Osteoblast (primary cell): ENCODE measurements at regions not wholly inside any gene's neighbourhood (a gene's known extent, or its start where the extent isn't known, plus 50 kb on each side); places are given as distances from the start of the nearest gene placed in this dataset.

Source experiments
- DNase-seq: peaks from one replicate; pipeline ENCODE4 v3.0.0; 2011; ENCODE audit warnings: low spot score, mixed read lengths; ENCODE audit not compliant: insufficient read length; ENCODE audit errors: missing footprints
- H2AFZ ChIP-seq: 2 replicates; pipeline ENCODE4 v1.6.0; 2011; ENCODE audit warnings: mild to moderate bottlenecking, low read length
- H3K27ac ChIP-seq: 2 replicates; pipeline ENCODE4 v1.5.1; 2011; ENCODE audit warnings: mild to moderate bottlenecking, low read depth, low read length, moderate library complexity
- H3K27me3 ChIP-seq: 2 replicates; pipeline ENCODE4 v1.6.0; 2012; ENCODE audit warnings: mild to moderate bottlenecking, control low read depth, inconsistent platforms, low read length, moderate library complexity; ENCODE audit not compliant: insufficient read depth
- H3K36me3 ChIP-seq: 2 replicates; pipeline ENCODE4 v1.5.1; 2011; ENCODE audit warnings: mild to moderate bottlenecking, low read length, control low read depth, moderate library complexity; ENCODE audit not compliant: insufficient read depth
- H3K4me1 ChIP-seq: 2 replicates; pipeline ENCODE4 v1.5.1; 2011; ENCODE audit warnings: mild to moderate bottlenecking, low read length, control low read depth, moderate library complexity; ENCODE audit not compliant: insufficient read depth
- H3K4me2 ChIP-seq: 2 replicates; pipeline ENCODE4 v1.6.0; 2011; ENCODE audit warnings: mild to moderate bottlenecking, low read length; ENCODE audit not compliant: insufficient read depth
- H3K4me3 ChIP-seq: fragments of 200-600 bp; sonication (generic); 3 replicates; pipeline ENCODE4 v1.5.1; 2012; ENCODE audit warnings: mild to moderate bottlenecking, low read length, inconsistent platforms; ENCODE audit not compliant: insufficient read depth
- H3K79me2 ChIP-seq: 2 replicates; pipeline ENCODE4 v1.6.0; 2012; ENCODE audit warnings: mild to moderate bottlenecking, low read length, control low read depth, inconsistent platforms; ENCODE audit not compliant: insufficient read depth
- H3K9me3 ChIP-seq: 2 replicates; pipeline ENCODE4 v1.5.1; 2011; ENCODE audit warnings: low read depth, low read length, control low read depth
- H4K20me1 ChIP-seq: 2 replicates; pipeline ENCODE4 v1.6.0; 2012; ENCODE audit warnings: mild to moderate bottlenecking, low read length, control low read depth; ENCODE audit not compliant: insufficient read depth
- TF ChIP-seq, protein P1 (sequence below): IDR thresholded peaks from 2 replicates; pipeline ENCODE4 v1.5.1; 2011; ENCODE audit warnings: mild to moderate bottlenecking, low read depth, low read length, moderate library complexity; ENCODE audit errors: extremely low read depth

DNA sequence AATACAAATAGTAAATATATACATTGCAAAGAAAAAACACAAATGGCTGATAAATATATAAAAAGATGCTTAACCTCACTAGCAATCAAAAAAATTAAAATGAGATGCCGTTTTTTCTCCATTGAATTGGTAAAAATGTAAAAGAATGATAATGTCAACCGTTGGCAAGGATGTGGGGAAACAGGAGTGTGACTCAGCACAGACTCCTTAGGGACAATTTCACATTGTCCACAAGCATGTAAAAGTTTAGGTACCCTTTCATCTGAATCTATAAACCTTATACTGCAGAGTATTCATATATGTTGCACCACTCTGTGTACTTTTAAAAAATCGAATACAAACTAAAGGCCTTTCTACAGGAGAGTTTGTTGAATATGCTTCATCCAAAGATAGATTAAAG is 143.1 kb upstream of the RREB1 start:
- Histone ChIP-seq H3K4me2 (no peak overlapping the region), H3K27ac (no peak overlapping the region), H3K9me3 (no peaks in the 10 kb centered on the region), H4K20me1 (no peaks in the 10 kb centered on the region), H3K4me3 (no peak overlapping the region), H2AFZ (no peak overlapping the region), H3K36me3 (no peaks in the 10 kb centered on the region), H3K79me2 (no peaks in the 10 kb centered on the region), H3K27me3 (no peaks in the 10 kb centered on the region), H3K4me1 (no peaks in the 10 kb centered on the region)
- TF ChIP-seq, protein P1, sequence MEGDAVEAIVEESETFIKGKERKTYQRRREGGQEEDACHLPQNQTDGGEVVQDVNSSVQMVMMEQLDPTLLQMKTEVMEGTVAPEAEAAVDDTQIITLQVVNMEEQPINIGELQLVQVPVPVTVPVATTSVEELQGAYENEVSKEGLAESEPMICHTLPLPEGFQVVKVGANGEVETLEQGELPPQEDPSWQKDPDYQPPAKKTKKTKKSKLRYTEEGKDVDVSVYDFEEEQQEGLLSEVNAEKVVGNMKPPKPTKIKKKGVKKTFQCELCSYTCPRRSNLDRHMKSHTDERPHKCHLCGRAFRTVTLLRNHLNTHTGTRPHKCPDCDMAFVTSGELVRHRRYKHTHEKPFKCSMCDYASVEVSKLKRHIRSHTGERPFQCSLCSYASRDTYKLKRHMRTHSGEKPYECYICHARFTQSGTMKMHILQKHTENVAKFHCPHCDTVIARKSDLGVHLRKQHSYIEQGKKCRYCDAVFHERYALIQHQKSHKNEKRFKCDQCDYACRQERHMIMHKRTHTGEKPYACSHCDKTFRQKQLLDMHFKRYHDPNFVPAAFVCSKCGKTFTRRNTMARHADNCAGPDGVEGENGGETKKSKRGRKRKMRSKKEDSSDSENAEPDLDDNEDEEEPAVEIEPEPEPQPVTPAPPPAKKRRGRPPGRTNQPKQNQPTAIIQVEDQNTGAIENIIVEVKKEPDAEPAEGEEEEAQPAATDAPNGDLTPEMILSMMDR, result no peak
- DNase-seq, result no peak

DNA sequence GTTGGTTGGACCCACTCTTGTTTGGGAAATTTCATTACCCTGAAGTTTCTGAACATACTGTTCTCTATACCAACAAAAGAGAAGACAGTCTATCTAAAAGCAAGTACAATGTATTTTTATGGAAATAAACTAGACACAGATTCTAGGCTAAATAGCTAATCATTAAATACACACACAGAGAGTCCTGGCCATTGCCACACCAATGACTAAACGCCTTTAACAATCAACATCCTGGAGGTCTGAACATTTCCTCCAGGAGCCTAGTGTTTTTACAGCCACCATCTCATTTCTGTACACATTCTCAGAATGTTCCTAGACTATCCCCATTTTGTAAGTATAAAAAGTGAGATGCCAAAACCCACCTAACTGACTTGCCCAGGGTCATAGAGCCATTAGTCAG is 141.6 kb upstream of the RREB1 start:
- DNase-seq, result no peak
- Histone ChIP-seq H2AFZ (no peak overlapping the region), H3K4me2 (no peak overlapping the region), H3K4me3 (no peak overlapping the region), H3K36me3 (no peaks in the 10 kb centered on the region), H4K20me1 (no peaks in the 10 kb centered on the region), H3K27me3 (no peaks in the 10 kb centered on the region), H3K79me2 (no peaks in the 10 kb centered on the region), H3K27ac (no peak overlapping the region), H3K4me1 (no peaks in the 10 kb centered on the region), H3K9me3 (no peaks in the 10 kb centered on the region)
- TF ChIP-seq, protein P1, result no peak

DNA sequence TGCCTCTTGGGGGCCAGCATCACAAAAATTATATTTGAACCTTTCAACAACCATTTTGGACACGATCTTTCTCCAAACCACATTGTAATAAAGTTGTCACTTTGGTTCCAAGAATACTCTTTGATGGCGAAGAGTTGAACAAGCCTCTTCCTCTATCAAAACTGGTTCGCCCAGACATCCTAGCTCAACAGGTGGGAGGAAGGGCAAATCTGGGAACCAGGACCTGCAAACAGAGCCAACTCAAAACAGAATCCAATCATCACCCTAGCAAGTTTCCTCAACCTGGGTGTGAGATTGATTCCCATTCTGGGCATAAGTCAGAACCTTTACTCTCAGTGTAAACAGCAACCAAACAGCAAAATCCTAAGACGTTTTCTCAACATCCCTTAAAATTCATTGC is 141.2 kb upstream of the RREB1 start:
- no peak overlapping the region for H3K4me3 ChIP-seq
- H3K79me2 ChIP-seq, result no peaks in the 10 kb centered on the region
- no peaks in the 10 kb centered on the region for H3K4me1 ChIP-seq
- no peak overlapping the region for H3K4me2 ChIP-seq
- no peaks in the 10 kb centered on the region for H3K9me3 ChIP-seq
- no peak overlapping the region for H2AFZ ChIP-seq
- H3K36me3 ChIP-seq, result no peaks in the 10 kb centered on the region
- TF ChIP-seq, protein P1, result no peak
- DNase-seq, result no peak
- H3K27me3 ChIP-seq, result no peaks in the 10 kb centered on the region
- no peaks in the 10 kb centered on the region for H4K20me1 ChIP-seq
- H3K27ac ChIP-seq, result no peak overlapping the region

DNA sequence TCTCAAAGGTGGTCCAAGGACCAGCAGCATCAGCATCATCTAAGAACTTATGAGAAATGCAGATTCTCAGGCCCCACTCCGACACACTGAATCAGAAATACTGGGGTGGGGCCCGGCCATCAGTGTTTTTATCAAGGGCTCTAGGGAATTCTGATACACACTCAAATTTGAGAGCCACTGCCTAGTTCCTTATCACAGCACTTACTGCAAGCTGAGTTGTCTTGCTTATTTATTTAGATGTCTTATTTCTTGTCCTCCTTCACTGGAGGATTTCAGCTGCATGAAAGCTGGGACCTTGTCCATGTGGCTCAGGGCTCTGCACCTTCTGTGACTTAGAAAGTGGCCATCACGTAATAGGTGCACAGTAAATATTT is 139.4 kb upstream of the RREB1 start:
- H3K4me3 ChIP-seq, result no peak overlapping the region
- H2AFZ ChIP-seq, result no peak overlapping the region
- no peak overlapping the region for H3K4me2 ChIP-seq
- H3K79me2 ChIP-seq, result no peaks in the 10 kb centered on the region
- no peaks in the 10 kb centered on the region for H3K36me3 ChIP-seq
- no peaks in the 10 kb centered on the region for H3K4me1 ChIP-seq
- TF ChIP-seq, protein P1, result no peak
- H4K20me1 ChIP-seq, result no peaks in the 10 kb centered on the region
- H3K27ac ChIP-seq, result no peak overlapping the region
- H3K9me3 ChIP-seq, result no peaks in the 10 kb centered on the region
- DNase-seq, result no peak
- H3K27me3 ChIP-seq, result no peaks in the 10 kb centered on the region
